Endothelial cell of umbilical vein (primary cell): ENCODE measurements at regions not wholly inside any gene's neighbourhood (a gene's known extent, or its start where the extent isn't known, plus 50 kb on each side); places are given as distances from the start of the nearest gene placed in this dataset.

Experiments used
- BruUV-seq: library from RNA; stranded (reverse); fragments of 400-500 nt; replicated peaks from 2 replicates; lab custom pipeline; 2021; lab: Mats Ljungman, UMichigan
- CTCF ChIA-PET: fragments of 300-600, 350-600 bp; sonication (Branson Sonifier 250); formaldehyde crosslinking; loops from one replicate; lab custom pipeline; 2021; ENCODE audit warnings: antibody characterized with exemption, inconsistent platforms; lab: Charles Lee
- POLR2A ChIA-PET: fragments of 300-600, 350-600 bp; sonication (Branson Sonifier 250); formaldehyde crosslinking; loops from one replicate; lab custom pipeline; 2021; ENCODE audit warnings: antibody characterized with exemption, inconsistent platforms; lab: Charles Lee
- DNase-seq: peaks from one replicate; pipeline ENCODE4 v3.0.0-alpha.2; 2011; ENCODE audit warnings: low read depth, low spot score
- FAIRE-seq: peaks from 2 replicates; lab custom pipeline; 2011; peaks lifted over from hg19 to GRCh38; lab: Jason Lieb, UNC
- H2AFZ ChIP-seq: 2 replicates; pipeline ENCODE4 v1.6.0; 2012; ENCODE audit warnings: low read depth, low read length, control low read depth, inconsistent platforms
- H3K27ac ChIP-seq: 2 replicates; pipeline ENCODE4 v1.5.1; 2011; ENCODE audit warnings: low read depth, mild to moderate bottlenecking, control low read depth, low read length, moderate library complexity; ENCODE audit not compliant: insufficient read depth
- H3K27me3 ChIP-seq, 2 experiments: 2 replicates each; pipeline versions ENCODE4 v1.6.0 to v1.6.1; 2011; ENCODE audit warnings: low read length in 2 of 2, mixed read lengths in 1 of 2; ENCODE audit not compliant: control insufficient read depth in 2 of 2, insufficient read depth in 2 of 2
- H3K36me3 ChIP-seq, 2 experiments: 2 replicates in 1 of 2; 3 replicates in 1 of 2; pipeline ENCODE4 v1.5.1; 2011; ENCODE audit warnings: low read length in 2 of 2, mild to moderate bottlenecking in 1 of 2, moderate library complexity in 1 of 2; ENCODE audit not compliant: control insufficient read depth in 2 of 2, insufficient read depth in 2 of 2; ENCODE audit errors: extremely low read depth in 1 of 2
- H3K4me1 ChIP-seq: 3 replicates; pipeline ENCODE4 v1.5.1; 2011; ENCODE audit warnings: mild to moderate bottlenecking, low read length; ENCODE audit not compliant: control insufficient read depth, insufficient read depth; ENCODE audit errors: extremely low read depth
- H3K4me2 ChIP-seq: 2 replicates; pipeline ENCODE4 v1.6.1; 2011; ENCODE audit warnings: low read length, control low read depth, mixed read lengths; ENCODE audit not compliant: insufficient read depth
- H3K4me3 ChIP-seq, 3 experiments: fragments of 200-600 bp in 1 of 3; sonication (generic), shearing (Covaris generic) in 1 of 3; replicated peaks in 1 of 3; 2 replicates each; pipeline ENCODE4 v1.5.1; 2011 to 2016; ENCODE audit warnings: control low read depth in 3 of 3, low read length in 3 of 3, mild to moderate bottlenecking in 2 of 3, inconsistent platforms in 1 of 3, low read depth in 1 of 3, moderate library complexity in 1 of 3; ENCODE audit not compliant: insufficient read depth in 1 of 3
- H3K79me2 ChIP-seq: 2 replicates; pipeline ENCODE4 v1.6.0; 2012; ENCODE audit warnings: low read length, inconsistent platforms; ENCODE audit not compliant: control insufficient read depth, insufficient read depth
- H3K9ac ChIP-seq: replicated peaks from 2 replicates; pipeline ENCODE3; 2011; ENCODE audit warnings: low read length, control low read depth; ENCODE audit not compliant: insufficient read depth; ENCODE audit errors: extremely low read depth
- H3K9me1 ChIP-seq: replicated peaks from 3 replicates; pipeline ENCODE4 v1.6.0; 2011; ENCODE audit warnings: mild to moderate bottlenecking, low read length; ENCODE audit not compliant: control insufficient read depth, insufficient read depth; ENCODE audit errors: extremely low read depth
- H3K9me3 ChIP-seq: replicated peaks from 2 replicates; pipeline ENCODE4 v1.5.1; 2012; ENCODE audit warnings: low read length, inconsistent platforms; ENCODE audit not compliant: control insufficient read depth, insufficient read depth
- H4K20me1 ChIP-seq: replicated peaks from 2 replicates; pipeline ENCODE3; 2011; ENCODE audit warnings: mild to moderate bottlenecking, low read length; ENCODE audit not compliant: control insufficient read depth, insufficient read depth; ENCODE audit errors: extremely low read depth
- EZH2 ChIP-seq: IDR thresholded peaks from 2 replicates; pipeline ENCODE4 v1.6.1; 2012; ENCODE audit warnings: borderline replicate concordance, low read depth, mild to moderate bottlenecking, moderate library complexity, low read length, inconsistent platforms; ENCODE audit not compliant: severe bottlenecking
- FOS ChIP-seq: IDR thresholded peaks from 2 replicates; pipeline ENCODE4 v1.6.1; 2011; ENCODE audit warnings: mild to moderate bottlenecking, low read length, moderate library complexity, borderline replicate concordance; ENCODE audit not compliant: insufficient read depth
- GATA2 ChIP-seq: IDR thresholded peaks from 2 replicates; pipeline ENCODE4 v1.7.0; 2011; ENCODE audit warnings: low read depth, mild to moderate bottlenecking, moderate library complexity, mixed read lengths, low read length; ENCODE audit not compliant: insufficient read length, insufficient read depth
- JUN ChIP-seq: IDR thresholded peaks from 2 replicates; pipeline ENCODE4 v1.6.1; 2011; ENCODE audit warnings: borderline replicate concordance, low read depth; ENCODE audit not compliant: insufficient read length, insufficient read depth
- MYC ChIP-seq: IDR thresholded peaks from one replicate; pipeline ENCODE4 v1.6.1; 2011; ENCODE audit warnings: mild to moderate bottlenecking, low read depth, low read length
- POLR2A ChIP-seq: IDR thresholded peaks from 2 replicates; pipeline ENCODE4 v1.6.1; 2012; ENCODE audit warnings: low read depth, mild to moderate bottlenecking, control low read depth, low read length
- POLR2AphosphoS5 ChIP-seq: IDR thresholded peaks from 2 replicates; pipeline ENCODE4 v1.6.1; 2012; ENCODE audit warnings: low read depth, mild to moderate bottlenecking, control low read depth, low read length, moderate library complexity; ENCODE audit not compliant: insufficient read depth
- dilution Hi-C: fragments of 300-500 bp; cut with MboI; formaldehyde crosslinking; loops from one replicate; pipeline ENCODE4 v1.15.0; 2019; ENCODE audit warnings: low sequenced_read_pairs; ENCODE audit not compliant: extremely low pct_ligation_motif_present
- intact Hi-C: fragments of 100-400 bp; cut with micrococcal nuclease; formaldehyde crosslinking; loops from one replicate; pipeline ENCODE4 v1.10.0; 2022
- TF ChIP-seq, protein P1 (sequence below), 2 donors: IDR thresholded peaks; 1 replicate in 1 of 2; 2 replicates in 1 of 2; pipeline ENCODE4 v1.5.1; 2011; ENCODE audit warnings: low read length in 2 of 2, mild to moderate bottlenecking in 2 of 2, moderate library complexity in 2 of 2, control low read depth in 1 of 2, inconsistent platforms in 1 of 2, low read depth in 1 of 2; ENCODE audit not compliant: insufficient read depth in 1 of 2; ENCODE audit errors: extremely low read depth in 1 of 2
- TF ChIP-seq, protein P2 (sequence below): IDR thresholded peaks from 2 replicates; pipeline ENCODE4 v1.6.1; 2011; ENCODE audit not compliant: insufficient read depth, insufficient read length

DNA sequence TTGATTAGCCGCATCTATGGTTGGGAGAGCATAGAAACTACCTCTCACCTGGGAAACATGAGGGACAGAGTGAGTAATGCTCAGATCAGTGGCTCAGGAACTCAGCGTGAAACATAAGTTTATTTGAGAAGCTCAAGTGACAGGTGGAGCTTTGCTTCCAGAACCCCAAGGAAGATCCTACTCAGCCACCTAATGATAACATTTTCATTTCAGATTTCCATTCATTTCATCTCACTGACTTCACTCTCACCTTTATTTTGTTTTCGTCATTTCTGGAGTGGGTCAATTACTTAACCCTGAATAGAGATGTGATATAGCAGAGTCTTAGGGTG is 145.5 kb upstream of the DUSP10 start:
- no peak for DNase-seq
- H3K27me3 ChIP-seq = peaks cover 2 to 5% of the 10 kb centered on the region in 2 experiments
- POLR2A ChIA-PET = no interaction called here
- no TSS peak for BruUV-seq
- no peaks in the 10 kb centered on the region for H3K9me1 ChIP-seq
- no peaks in the 10 kb centered on the region for H4K20me1 ChIP-seq
- H3K4me3 ChIP-seq = no peak overlapping the region
- dilution Hi-C loops (no loop called here), intact Hi-C loops (no loop called here)
- H3K79me2 ChIP-seq = no peaks in the 10 kb centered on the region
- no peak overlapping the region for H2AFZ ChIP-seq
- no peak overlapping the region for H3K9ac ChIP-seq
- CTCF ChIA-PET = interaction anchor here (1.2 kb wide), 1 partner anchor 144 kb away, joined by 3 read pairs; no protein-coding TSS in a partner anchor
- H3K4me2 ChIP-seq = no peak overlapping the region
- no peaks in the 10 kb centered on the region for H3K36me3 ChIP-seq
- no peak for TF ChIP-seq FOS
- TF ChIP-seq POLR2A = no peak
- no peak for FAIRE-seq
- H3K27ac ChIP-seq = no peak overlapping the region
- no peaks in the 10 kb centered on the region for H3K9me3 ChIP-seq
- H3K4me1 ChIP-seq = no peaks in the 10 kb centered on the region

DNA sequence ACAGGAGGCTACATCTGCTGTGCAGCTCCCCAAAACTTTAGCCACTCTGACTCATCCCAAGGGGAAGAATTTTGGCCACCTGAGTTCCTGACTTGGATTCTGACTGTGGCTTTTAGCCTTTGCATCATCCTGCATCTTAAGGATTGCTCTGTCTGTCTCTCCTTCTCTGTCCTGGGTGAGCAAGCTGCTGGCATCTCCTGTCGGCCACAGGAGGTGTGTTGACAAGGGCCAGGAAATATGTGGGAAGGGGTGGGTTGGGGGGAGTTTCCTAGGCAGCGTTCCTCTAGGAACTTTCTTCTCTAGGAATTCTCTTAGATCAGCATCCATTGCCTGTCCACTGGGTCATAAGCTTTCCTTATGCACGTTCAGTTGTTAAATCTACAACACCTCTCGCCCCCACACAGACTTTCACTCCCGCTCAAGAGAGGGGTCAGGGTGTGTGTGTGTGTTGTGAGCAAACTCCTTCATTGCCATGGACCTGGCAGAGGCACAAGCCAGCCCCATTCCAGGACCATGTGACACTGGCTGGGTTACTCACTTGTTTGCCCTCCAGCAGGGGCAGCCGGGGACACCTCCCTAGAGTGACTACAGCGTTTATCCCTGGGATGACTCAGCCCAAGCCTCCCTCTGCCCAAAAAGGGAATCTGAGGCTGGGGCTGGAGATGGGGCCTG is 145.0 kb upstream of the DUSP10 start:
- no peak for FAIRE-seq
- Histone ChIP-seq H3K36me3 (no peaks in the 10 kb centered on the region), H3K4me3 (no peak overlapping the region), H3K9me3 (no peaks in the 10 kb centered on the region), H3K27me3 (peaks cover 2 to 5% of the 10 kb centered on the region in 2 experiments), H2AFZ (no peak overlapping the region), H3K9ac (no peak overlapping the region), H3K4me2 (no peak overlapping the region), H4K20me1 (no peaks in the 10 kb centered on the region), H3K79me2 (no peaks in the 10 kb centered on the region), H3K27ac (no peak overlapping the region), H3K4me1 (no peaks in the 10 kb centered on the region), H3K9me1 (no peaks in the 10 kb centered on the region)
- ChIA-PET CTCF (interaction anchor here (1.2 kb wide), 1 partner anchor 144 kb away, joined by 3 read pairs; no protein-coding TSS in a partner anchor), POLR2A (no interaction called here)
- no TSS peak for BruUV-seq
- TF ChIP-seq, protein P1, sequence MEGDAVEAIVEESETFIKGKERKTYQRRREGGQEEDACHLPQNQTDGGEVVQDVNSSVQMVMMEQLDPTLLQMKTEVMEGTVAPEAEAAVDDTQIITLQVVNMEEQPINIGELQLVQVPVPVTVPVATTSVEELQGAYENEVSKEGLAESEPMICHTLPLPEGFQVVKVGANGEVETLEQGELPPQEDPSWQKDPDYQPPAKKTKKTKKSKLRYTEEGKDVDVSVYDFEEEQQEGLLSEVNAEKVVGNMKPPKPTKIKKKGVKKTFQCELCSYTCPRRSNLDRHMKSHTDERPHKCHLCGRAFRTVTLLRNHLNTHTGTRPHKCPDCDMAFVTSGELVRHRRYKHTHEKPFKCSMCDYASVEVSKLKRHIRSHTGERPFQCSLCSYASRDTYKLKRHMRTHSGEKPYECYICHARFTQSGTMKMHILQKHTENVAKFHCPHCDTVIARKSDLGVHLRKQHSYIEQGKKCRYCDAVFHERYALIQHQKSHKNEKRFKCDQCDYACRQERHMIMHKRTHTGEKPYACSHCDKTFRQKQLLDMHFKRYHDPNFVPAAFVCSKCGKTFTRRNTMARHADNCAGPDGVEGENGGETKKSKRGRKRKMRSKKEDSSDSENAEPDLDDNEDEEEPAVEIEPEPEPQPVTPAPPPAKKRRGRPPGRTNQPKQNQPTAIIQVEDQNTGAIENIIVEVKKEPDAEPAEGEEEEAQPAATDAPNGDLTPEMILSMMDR (IDR thresholded peaks at IDR 0.05; ENCODE audit: extremely low read depth in 1 of 2, insufficient read depth in 1 of 2, low read depth in 1 of 2, low read length in 2 of 2) = no peak
- TF ChIP-seq GATA2 (no peak), EZH2 (no peak), POLR2AphosphoS5 (no peak), POLR2A (no peak), JUN (no peak), FOS (no peak), MYC (no peak)
- TF ChIP-seq, protein P2, sequence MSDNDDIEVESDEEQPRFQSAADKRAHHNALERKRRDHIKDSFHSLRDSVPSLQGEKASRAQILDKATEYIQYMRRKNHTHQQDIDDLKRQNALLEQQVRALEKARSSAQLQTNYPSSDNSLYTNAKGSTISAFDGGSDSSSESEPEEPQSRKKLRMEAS = no peak
- intact Hi-C loops = no loop called here
- DNase-seq = no peak
- dilution Hi-C loops = no loop called here
